ENCODE measurements at regions not wholly inside any gene's neighbourhood (a gene's known extent, or its start where the extent isn't known, plus 50 kb on each side); places are given as distances from the start of the nearest gene placed in this dataset.

GRCh38 chr6:26268659-26269402 is 96.2 kb upstream of the BTN3A2 start:
- no peak for TF ChIP-seq RAD21 (IDR thresholded peaks at IDR 0.05; ENCODE audit: low read length)
- TF ChIP-seq CTCF (IDR thresholded peaks at IDR 0.05) = no peak
- no peak for TF ChIP-seq NRF1 (IDR thresholded peaks at IDR 0.05; ENCODE audit: low read depth, low read length)
- no peak for TF ChIP-seq USF1 (IDR thresholded peaks at IDR 0.05; ENCODE audit: borderline replicate concordance, low read depth)
- TF ChIP-seq YY1 (IDR thresholded peaks at IDR 0.05; ENCODE audit: low read depth) = no peak
- TF ChIP-seq TAF1 (IDR thresholded peaks at IDR 0.05; ENCODE audit: borderline replicate concordance, low read depth, low read length) = no peak
- TF ChIP-seq REST (IDR thresholded peaks at IDR 0.05; ENCODE audit: low read depth, low read length) = no peak

Data from SK-N-SH (cell line).